GM10266 (cell line): ENCODE measurements at regions not wholly inside any gene's neighbourhood (a gene's known extent, or its start where the extent isn't known, plus 50 kb on each side); places are given as distances from the start of the nearest gene placed in this dataset.

Experiments used
- DNase-seq: peaks from one replicate; pipeline ENCODE4 v3.0.0; 2012; ENCODE audit errors: extremely low spot score
- TF ChIP-seq, protein P1 (sequence below): IDR thresholded peaks from 2 replicates; pipeline ENCODE4 v1.5.1; 2012; ENCODE audit warnings: mild to moderate bottlenecking, low read depth; ENCODE audit not compliant: control insufficient read depth, insufficient read depth; ENCODE audit errors: missing control alignments

DNA sequence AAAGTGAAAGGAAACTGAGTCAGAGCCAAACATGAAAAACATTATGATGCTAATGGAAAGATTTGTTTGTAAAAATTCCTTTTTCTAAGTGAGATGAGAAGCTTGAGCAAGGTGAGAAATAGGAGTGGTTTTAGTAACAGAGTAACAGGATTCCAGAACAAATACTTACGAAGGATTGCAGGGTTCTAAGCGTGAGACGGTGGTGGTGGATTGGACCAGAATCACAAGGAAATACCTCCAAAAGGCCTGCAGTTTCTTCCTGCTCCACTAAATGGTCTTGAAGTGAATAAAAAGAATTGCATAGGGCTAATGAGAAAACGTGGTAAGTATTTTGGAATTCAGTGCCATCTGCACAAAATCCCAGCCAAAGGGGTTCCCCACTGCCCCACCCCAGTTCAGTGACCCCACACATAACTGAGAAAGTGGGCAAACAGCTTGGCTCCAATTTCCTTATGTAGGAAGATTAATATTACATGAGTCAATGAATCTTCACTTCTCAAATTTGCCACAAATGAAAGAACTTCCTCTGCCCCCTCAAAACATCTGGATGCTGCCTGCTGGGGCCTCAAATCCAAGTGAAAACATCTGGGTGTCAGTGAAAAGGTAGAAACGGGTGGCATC, 283.8 kb upstream of the NR2F2 start:
- TF ChIP-seq, protein P1, sequence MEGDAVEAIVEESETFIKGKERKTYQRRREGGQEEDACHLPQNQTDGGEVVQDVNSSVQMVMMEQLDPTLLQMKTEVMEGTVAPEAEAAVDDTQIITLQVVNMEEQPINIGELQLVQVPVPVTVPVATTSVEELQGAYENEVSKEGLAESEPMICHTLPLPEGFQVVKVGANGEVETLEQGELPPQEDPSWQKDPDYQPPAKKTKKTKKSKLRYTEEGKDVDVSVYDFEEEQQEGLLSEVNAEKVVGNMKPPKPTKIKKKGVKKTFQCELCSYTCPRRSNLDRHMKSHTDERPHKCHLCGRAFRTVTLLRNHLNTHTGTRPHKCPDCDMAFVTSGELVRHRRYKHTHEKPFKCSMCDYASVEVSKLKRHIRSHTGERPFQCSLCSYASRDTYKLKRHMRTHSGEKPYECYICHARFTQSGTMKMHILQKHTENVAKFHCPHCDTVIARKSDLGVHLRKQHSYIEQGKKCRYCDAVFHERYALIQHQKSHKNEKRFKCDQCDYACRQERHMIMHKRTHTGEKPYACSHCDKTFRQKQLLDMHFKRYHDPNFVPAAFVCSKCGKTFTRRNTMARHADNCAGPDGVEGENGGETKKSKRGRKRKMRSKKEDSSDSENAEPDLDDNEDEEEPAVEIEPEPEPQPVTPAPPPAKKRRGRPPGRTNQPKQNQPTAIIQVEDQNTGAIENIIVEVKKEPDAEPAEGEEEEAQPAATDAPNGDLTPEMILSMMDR: no peak
- DNase-seq: no peak

DNA sequence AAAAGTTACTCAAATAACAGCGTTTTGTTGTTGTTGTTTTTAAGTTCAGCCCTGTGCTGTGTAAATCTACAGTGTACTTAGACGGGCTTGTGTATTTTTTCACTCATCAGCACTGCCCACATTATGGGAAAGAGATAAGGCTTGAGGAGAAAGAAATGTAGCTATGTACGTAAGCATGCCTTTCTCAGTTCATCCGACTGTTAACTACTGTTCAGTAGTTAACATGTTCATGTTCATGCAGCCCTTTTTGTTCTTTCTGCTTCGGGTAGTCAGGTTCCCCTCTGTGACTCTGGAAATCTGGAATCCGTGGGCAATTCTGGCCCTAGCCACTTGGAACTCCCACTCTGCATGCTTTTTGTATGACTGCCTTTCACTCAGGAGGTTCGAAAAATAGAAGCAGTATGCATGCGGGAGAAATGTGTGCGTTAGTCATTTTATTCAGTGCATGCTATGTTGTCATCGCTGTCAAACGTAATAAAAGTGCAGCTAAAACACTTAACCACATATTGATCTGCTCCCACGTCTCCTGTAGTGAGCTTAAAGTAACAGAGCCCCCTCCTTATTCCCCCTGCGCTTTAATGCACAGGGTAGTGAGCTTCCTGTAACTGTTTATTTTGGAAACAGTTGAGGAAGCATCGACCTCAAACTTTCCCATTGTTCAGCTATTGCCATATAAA, 283.1 kb upstream of the NR2F2 start:
- TF ChIP-seq, protein P1: no peak
- DNase-seq: no peak

DNA sequence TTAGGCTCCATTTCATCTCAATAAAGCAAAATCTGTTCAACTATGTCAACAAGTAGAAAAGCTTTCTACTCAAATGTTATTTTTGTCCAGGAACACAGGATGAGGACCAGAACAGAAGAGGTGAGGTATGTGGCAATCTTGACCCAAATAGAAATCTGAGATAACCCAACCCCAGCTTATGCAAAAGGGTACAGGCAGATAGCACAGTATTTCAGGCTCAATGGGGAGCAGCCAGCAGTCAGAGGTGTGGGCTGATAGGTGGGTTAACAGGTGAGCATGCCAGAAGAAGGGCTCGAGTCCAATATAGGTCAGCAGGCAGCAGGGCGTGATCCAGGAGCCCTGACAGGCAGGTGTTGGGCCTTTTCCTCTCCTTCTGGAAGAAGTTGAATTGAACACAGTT, 281.2 kb upstream of the NR2F2 start:
- TF ChIP-seq, protein P1: no peak
- no peak for DNase-seq

DNA sequence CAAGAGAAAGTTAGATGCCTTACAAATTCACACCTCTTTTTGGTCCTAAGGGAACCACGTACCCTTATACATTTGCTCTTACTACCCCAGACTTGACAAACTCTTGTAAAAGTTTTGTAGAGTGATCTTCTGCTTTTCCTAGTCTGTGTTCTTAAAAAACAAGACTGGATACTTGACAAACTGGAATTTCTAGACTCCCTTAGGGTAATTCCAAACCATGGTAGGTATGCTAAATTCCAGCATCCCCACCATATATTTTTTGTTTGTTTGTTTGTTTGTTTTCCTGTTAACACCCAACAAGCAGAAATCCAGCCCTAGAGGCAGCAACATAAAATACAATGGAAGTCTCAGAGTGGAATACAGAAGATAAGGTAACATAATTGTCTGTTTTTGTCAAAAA, 280.7 kb upstream of the NR2F2 start:
- TF ChIP-seq, protein P1: no peak
- no peak for DNase-seq

DNA sequence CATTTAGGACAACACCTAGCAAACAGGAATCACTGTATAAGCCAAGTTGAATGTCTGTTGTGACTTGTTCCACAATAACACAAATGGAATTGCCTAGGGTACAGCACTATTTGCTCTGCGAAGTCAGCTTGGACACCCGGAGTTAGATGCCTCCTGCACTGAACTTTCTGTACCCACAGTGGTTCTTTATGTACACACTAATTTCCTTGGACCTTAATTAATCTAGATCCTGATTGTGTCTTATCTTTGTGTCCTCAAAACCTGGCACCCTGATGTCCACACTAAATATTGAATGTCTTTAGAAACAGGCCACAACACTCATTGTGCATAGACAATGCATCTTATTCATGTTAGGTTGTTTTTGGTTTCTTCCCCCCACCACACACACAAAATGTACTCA, 278.9 kb upstream of the NR2F2 start:
- TF ChIP-seq, protein P1: no peak

DNA sequence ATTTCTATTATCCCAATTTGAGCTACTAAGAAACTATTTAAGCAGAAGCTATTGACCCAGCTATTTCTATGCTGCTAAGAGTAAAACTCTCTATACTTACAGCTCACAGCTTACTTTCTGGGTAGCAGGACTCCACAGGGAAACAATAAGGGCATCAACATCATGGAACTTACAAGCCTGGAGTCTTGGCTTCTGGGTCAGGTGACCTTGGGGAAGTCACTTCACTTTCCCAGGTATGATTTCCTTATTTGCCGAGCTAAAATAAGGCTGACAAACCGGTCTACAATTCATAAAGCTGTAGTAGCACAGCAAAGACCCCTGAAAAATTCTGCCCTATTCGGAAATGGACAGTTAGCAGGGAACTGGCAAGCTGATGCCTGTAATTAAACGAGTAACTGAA, 278.3 kb upstream of the NR2F2 start:
- TF ChIP-seq, protein P1: no peak
- DNase-seq: no peak

More for the DNA sequence above, 278.9 kb upstream of the NR2F2 start:
- no peak for DNase-seq

DNA sequence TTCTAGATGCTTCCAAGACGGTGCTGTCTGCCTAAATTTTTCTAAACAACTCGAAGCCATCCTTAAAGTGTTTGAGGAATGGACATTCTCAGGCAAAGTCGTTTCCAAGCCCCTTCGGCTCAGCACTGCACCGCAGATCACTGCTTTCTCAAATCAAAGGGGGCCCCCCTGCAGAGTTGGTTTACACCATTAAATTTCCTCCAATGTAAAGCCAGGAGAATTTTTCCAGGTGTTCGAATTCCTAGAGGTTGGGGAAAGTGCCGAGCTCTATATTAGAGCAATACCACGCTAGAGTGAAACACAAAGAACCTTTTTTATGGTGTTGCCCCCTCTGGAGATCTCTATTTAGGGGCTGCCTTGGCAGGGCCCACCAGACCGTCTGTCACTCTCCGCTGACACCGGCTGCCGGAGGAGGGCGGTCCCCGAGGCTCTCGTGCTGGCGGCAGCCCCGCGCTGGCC, 277.9 kb upstream of the NR2F2 start:
- DNase-seq: no peak
- TF ChIP-seq, protein P1: no peak
